GM12891 (cell line): ENCODE measurements at regions not wholly inside any gene's neighbourhood (a gene's known extent, or its start where the extent isn't known, plus 50 kb on each side); places are given as distances from the start of the nearest gene placed in this dataset.
A peak's percentile ranks its signal among the peaks of the same experiment; 100 is the strongest.
"Not testable (repeated sequence)": the region's sequence is repeated elsewhere in the genome, so short reads cannot be mapped to it uniquely, and the experiment has no call there.

Experiments used
- DNase-seq: peaks from one replicate; pipeline ENCODE4 v3.0.0; 2011; ENCODE audit warnings: low spot score; ENCODE audit not compliant: insufficient read length
- FAIRE-seq: peaks from 2 replicates; lab custom pipeline; 2011; peaks lifted over from hg19 to GRCh38; lab: Jason Lieb, UNC
- PAX5 ChIP-seq: IDR thresholded peaks from 2 replicates; pipeline ENCODE4 v1.6.1; 2011; ENCODE audit warnings: low read length, moderate library complexity, mild to moderate bottlenecking; ENCODE audit not compliant: insufficient read depth, severe bottlenecking
- POLR2A ChIP-seq: IDR thresholded peaks from 2 replicates; pipeline ENCODE4 v1.6.1; 2011; ENCODE audit warnings: low read depth, low read length, control low read depth
- POLR2AphosphoS5 ChIP-seq: IDR thresholded peaks from 2 replicates; pipeline ENCODE4 v1.6.1; 2011; ENCODE audit warnings: low read depth, low read length, control low read depth
- POU2F2 ChIP-seq: IDR thresholded peaks from 2 replicates; pipeline ENCODE4 v1.6.1; 2011; ENCODE audit warnings: low read depth, mild to moderate bottlenecking, control low read depth, low read length, moderate library complexity
- SPI1 ChIP-seq: IDR thresholded peaks from 2 replicates; pipeline ENCODE4 v1.6.1; 2011; ENCODE audit warnings: low read depth, low read length, control low read depth
- TAF1 ChIP-seq: IDR thresholded peaks from 2 replicates; pipeline ENCODE4 v1.6.1; 2011; ENCODE audit warnings: low read depth, low read length, control low read depth

- no peak for TF ChIP-seq PAX5
- no peak for TF ChIP-seq TAF1
- no peak for TF ChIP-seq SPI1
- no peak for TF ChIP-seq POLR2A
- TF ChIP-seq POU2F2: no peak
- no peak for TF ChIP-seq POLR2AphosphoS5
- DNase-seq: no peak
- no peak for FAIRE-seq
Measured at GRCh38 chr12:34223640-34224039, 201.3 kb downstream of the ALG10 start.

- not testable (repeated sequence) for FAIRE-seq, DNase-seq
Measured at GRCh38 chr12:34226044-34226443, 203.7 kb downstream of the ALG10 start.

GRCh38 chr12:34228046-34228445 lies 205.8 kb downstream of the ALG10 start:
- FAIRE-seq, DNase-seq: not testable (repeated sequence)

GRCh38 chr12:34229033-34229432 lies 206.7 kb downstream of the ALG10 start:
- FAIRE-seq, DNase-seq: not testable (repeated sequence)

- TF ChIP-seq PAX5 (no peak), SPI1 (no peak), POLR2AphosphoS5 (no peak), POLR2A (no peak), TAF1 (no peak), POU2F2 (no peak)
- FAIRE-seq: no peak
- DNase-seq: no peak
Measured at GRCh38 chr12:34233618-34234017, 211.3 kb downstream of the ALG10 start.

GRCh38 chr12:34236073-34236472 lies 213.8 kb downstream of the ALG10 start:
- no peak for DNase-seq
- TF ChIP-seq SPI1 (no peak), PAX5 (no peak), POLR2AphosphoS5 (no peak), TAF1 (no peak), POLR2A (no peak), POU2F2 (no peak)
- FAIRE-seq: peak; percentile 97

GRCh38 chr12:34244608-34245007 lies 222.3 kb downstream of the ALG10 start:
- FAIRE-seq (no peak), DNase-seq (no peak)
- no peak for TF ChIP-seq PAX5
- no peak for TF ChIP-seq POU2F2
- no peak for TF ChIP-seq TAF1
- no peak for TF ChIP-seq SPI1
- no peak for TF ChIP-seq POLR2AphosphoS5
- TF ChIP-seq POLR2A: no peak

GRCh38 chr12:34249271-34249670 lies 227.0 kb downstream of the ALG10 start:
- DNase-seq: no peak
- FAIRE-seq: no peak
- no peak for TF ChIP-seq POLR2AphosphoS5
- no peak for TF ChIP-seq POU2F2
- TF ChIP-seq SPI1: no peak
- no peak for TF ChIP-seq POLR2A
- TF ChIP-seq TAF1: no peak
- no peak for TF ChIP-seq PAX5

GRCh38 chr12:34251879-34252278 lies 229.6 kb downstream of the ALG10 start:
- not testable (repeated sequence) for DNase-seq, FAIRE-seq

- no peak for FAIRE-seq
- no peak for DNase-seq
- TF ChIP-seq POU2F2: no peak
- no peak for TF ChIP-seq PAX5
- no peak for TF ChIP-seq TAF1
- TF ChIP-seq SPI1: no peak
- TF ChIP-seq POLR2AphosphoS5: no peak
Measured at GRCh38 chr12:34253674-34254073, 231.4 kb downstream of the ALG10 start.

GRCh38 chr12:34257093-34257492 lies 234.8 kb downstream of the ALG10 start:
- TF ChIP-seq POLR2AphosphoS5: no peak
- TF ChIP-seq PAX5: no peak
- no peak for TF ChIP-seq POU2F2
- TF ChIP-seq POLR2A: no peak
- no peak for TF ChIP-seq TAF1
- TF ChIP-seq SPI1: no peak
- FAIRE-seq (no peak), DNase-seq (no peak)

- DNase-seq, FAIRE-seq: not testable (repeated sequence)
Measured at GRCh38 chr12:34262140-34262539, 239.8 kb downstream of the ALG10 start.
